ENCODE measurements at regions not wholly inside any gene's neighbourhood (a gene's known extent, or its start where the extent isn't known, plus 50 kb on each side); places are given as distances from the start of the nearest gene placed in this dataset.

DNA sequence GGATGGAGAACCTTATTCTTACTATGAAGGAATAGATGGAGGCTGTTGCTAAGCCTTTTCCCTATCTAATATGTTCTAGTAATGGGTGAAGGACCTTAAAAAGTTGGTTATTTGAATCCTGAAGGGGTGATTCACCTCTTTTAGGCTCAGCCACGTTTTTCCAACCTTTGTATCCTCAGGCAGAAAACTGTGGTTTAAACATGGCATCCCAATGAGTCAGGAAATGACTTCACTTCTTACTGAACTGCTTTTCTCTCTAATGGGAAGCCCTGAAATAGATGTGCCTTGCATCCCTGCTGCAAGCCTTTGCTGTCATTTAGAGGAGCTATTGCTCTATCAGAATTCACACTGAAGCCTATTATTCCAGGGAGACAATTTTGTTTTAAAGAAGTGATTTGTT, 191.0 kb upstream of the ARX start:
- Mint-ChIP-seq H3K9me3 (no peaks in the 10 kb centered on the region), H3K4me1 (ENCODE audit: low read depth) (no peaks in the 10 kb centered on the region), H3K36me3 (no peaks in the 10 kb centered on the region), H3K27ac (no peak overlapping the region), H3K4me3 (no peak overlapping the region), H3K27me3 (no peaks in the 10 kb centered on the region)
- DNase-seq = no peak
- CTCF ChIA-PET = no interaction called here
- POLR2A ChIA-PET = no interaction called here
- intact Hi-C loops (cut with micrococcal nuclease) = no loop called here

DNA sequence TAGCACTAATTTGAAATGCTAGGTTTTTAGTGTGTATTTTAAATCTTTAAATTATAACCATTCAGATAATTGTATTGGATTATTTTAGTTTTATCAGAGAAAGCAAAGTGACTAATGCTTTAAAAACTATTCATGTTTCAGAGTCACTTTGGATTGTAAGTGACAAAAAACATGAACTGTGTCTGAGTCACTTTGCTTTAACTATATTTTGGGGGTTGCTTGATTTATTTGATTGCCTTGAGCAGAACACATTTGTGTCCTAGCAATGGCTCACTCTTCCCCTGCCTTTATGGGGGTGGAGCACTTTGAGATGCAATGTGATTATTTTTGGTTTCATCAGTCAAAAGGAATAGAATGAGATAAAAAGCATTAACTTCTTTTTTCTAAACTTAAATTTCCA, 188.4 kb upstream of the ARX start:
- DNase-seq = no peak
- Mint-ChIP-seq H3K36me3 (no peaks in the 10 kb centered on the region), H3K4me1 (ENCODE audit: low read depth) (no peaks in the 10 kb centered on the region), H3K27ac (no peak overlapping the region), H3K9me3 (no peaks in the 10 kb centered on the region), H3K4me3 (no peak overlapping the region), H3K27me3 (no peaks in the 10 kb centered on the region)
- POLR2A ChIA-PET = no interaction called here
- intact Hi-C loops (cut with micrococcal nuclease) = no loop called here
- CTCF ChIA-PET = no interaction called here

GRCh38 chrX:25202827-25203226, 187.1 kb upstream of the ARX start:
- no peaks in the 10 kb centered on the region for H3K27me3 Mint-ChIP-seq

GRCh38 chrX:25198891-25199290, 183.1 kb upstream of the ARX start:
- ChIA-PET CTCF (no interaction called here), POLR2A (no interaction called here)
- intact Hi-C loops (cut with micrococcal nuclease) = no loop called here
- Mint-ChIP-seq H3K27ac (no peak overlapping the region), H3K4me1 (ENCODE audit: low read depth) (no peaks in the 10 kb centered on the region), H3K27me3 (no peaks in the 10 kb centered on the region), H3K4me3 (no peak overlapping the region), H3K36me3 (no peaks in the 10 kb centered on the region), H3K9me3 (no peaks in the 10 kb centered on the region)
- DNase-seq = no peak

More at GRCh38 chrX:25202827-25203226, 187.1 kb upstream of the ARX start:
- H3K36me3 Mint-ChIP-seq = no peaks in the 10 kb centered on the region
- H3K4me3 Mint-ChIP-seq = no peak overlapping the region
- H3K9me3 Mint-ChIP-seq = no peaks in the 10 kb centered on the region
- H3K4me1 Mint-ChIP-seq (ENCODE audit: low read depth) = no peaks in the 10 kb centered on the region
- CTCF ChIA-PET = no interaction called here
- POLR2A ChIA-PET = no interaction called here
- intact Hi-C loops (cut with micrococcal nuclease) = no loop called here
- DNase-seq = no peak
- H3K27ac Mint-ChIP-seq = no peak overlapping the region

DNA sequence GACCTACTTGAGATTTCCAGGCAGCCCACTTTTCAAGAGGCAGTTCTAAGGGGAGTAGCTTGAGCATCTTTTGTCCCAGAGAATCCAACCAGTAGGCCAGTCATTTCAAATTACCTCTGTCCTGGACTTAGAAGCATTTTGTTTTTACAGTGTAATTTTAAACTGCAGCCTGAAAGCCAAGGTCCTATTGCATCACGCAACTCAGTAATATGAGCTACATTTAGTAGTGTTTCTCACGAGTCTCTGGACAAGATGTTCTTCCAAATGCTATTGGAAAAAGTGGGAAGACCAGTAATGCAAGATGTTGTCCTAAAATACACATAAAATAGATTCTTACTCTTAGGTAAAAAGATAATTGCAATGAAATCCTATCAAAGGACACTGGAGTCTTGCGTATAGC, 182.5 kb upstream of the ARX start:
- H3K27ac Mint-ChIP-seq = no peak overlapping the region
- DNase-seq = no peak
- intact Hi-C loops (cut with micrococcal nuclease) = no loop called here
- H3K9me3 Mint-ChIP-seq = no peaks in the 10 kb centered on the region
- ChIA-PET CTCF (no interaction called here), POLR2A (no interaction called here)
- H3K4me3 Mint-ChIP-seq = no peak overlapping the region
- no peaks in the 10 kb centered on the region for H3K4me1 Mint-ChIP-seq (ENCODE audit: low read depth)
- no peaks in the 10 kb centered on the region for H3K36me3 Mint-ChIP-seq
- no peaks in the 10 kb centered on the region for H3K27me3 Mint-ChIP-seq

GRCh38 chrX:25196221-25196620, 180.5 kb upstream of the ARX start:
- ChIA-PET POLR2A (no interaction called here), CTCF (no interaction called here)
- Mint-ChIP-seq H3K9me3 (no peaks in the 10 kb centered on the region), H3K36me3 (no peaks in the 10 kb centered on the region), H3K4me3 (no peak overlapping the region), H3K27ac (no peak overlapping the region), H3K27me3 (no peaks in the 10 kb centered on the region), H3K4me1 (ENCODE audit: low read depth) (no peaks in the 10 kb centered on the region)
- DNase-seq = no peak
- intact Hi-C loops (cut with micrococcal nuclease) = no loop called here

GRCh38 chrX:25191403-25191802, 175.6 kb upstream of the ARX start:
- Mint-ChIP-seq H3K4me1 (ENCODE audit: low read depth) (no peaks in the 10 kb centered on the region), H3K36me3 (no peaks in the 10 kb centered on the region), H3K27ac (no peak overlapping the region), H3K9me3 (peaks cover 5% of the 10 kb centered on the region), H3K4me3 (no peak overlapping the region), H3K27me3 (no peaks in the 10 kb centered on the region)
- intact Hi-C loops (cut with micrococcal nuclease) = no loop called here
- DNase-seq = no peak
- CTCF ChIA-PET = no interaction called here
- POLR2A ChIA-PET = no interaction called here

- H3K4me1 Mint-ChIP-seq (ENCODE audit: low read depth) = no peaks in the 10 kb centered on the region
- POLR2A ChIA-PET = no interaction called here
- H3K36me3 Mint-ChIP-seq = no peaks in the 10 kb centered on the region
- no peaks in the 10 kb centered on the region for H3K27me3 Mint-ChIP-seq
- H3K27ac Mint-ChIP-seq = no peak overlapping the region
- CTCF ChIA-PET = no interaction called here
- no peak overlapping the region for H3K4me3 Mint-ChIP-seq
- H3K9me3 Mint-ChIP-seq = no peaks in the 10 kb centered on the region
- intact Hi-C loops (cut with micrococcal nuclease) = no loop called here
- DNase-seq = no peak
These were observed 166.0 kb upstream of the ARX start for GRCh38 chrX:25181775-25182174.

DNA sequence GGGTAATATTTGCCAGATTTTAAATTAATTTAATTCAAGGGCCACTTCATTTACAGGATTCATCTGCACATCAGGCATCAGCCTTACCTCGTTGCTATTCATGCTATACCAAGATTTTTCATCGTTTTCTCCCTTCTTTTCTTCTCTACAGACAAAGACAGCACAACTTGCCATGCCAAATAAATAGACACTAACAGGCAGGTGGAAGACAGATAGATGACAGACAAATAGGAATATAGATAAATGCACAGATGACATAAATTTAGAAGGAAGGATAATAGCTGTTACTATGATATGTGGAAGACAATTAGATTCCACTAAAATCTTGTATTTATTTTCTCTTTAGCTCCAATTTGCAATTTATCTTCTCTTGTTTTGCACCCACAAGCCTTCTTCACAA, 164.5 kb upstream of the ARX start:
- POLR2A ChIA-PET = no interaction called here
- H3K27ac Mint-ChIP-seq = no peak overlapping the region
- intact Hi-C loops (cut with micrococcal nuclease) = no loop called here
- no peaks in the 10 kb centered on the region for H3K9me3 Mint-ChIP-seq
- H3K27me3 Mint-ChIP-seq = no peaks in the 10 kb centered on the region
- no peak overlapping the region for H3K4me3 Mint-ChIP-seq
- H3K36me3 Mint-ChIP-seq = no peaks in the 10 kb centered on the region
- CTCF ChIA-PET = no interaction called here
- no peak for DNase-seq
- H3K4me1 Mint-ChIP-seq (ENCODE audit: low read depth) = no peaks in the 10 kb centered on the region

DNA sequence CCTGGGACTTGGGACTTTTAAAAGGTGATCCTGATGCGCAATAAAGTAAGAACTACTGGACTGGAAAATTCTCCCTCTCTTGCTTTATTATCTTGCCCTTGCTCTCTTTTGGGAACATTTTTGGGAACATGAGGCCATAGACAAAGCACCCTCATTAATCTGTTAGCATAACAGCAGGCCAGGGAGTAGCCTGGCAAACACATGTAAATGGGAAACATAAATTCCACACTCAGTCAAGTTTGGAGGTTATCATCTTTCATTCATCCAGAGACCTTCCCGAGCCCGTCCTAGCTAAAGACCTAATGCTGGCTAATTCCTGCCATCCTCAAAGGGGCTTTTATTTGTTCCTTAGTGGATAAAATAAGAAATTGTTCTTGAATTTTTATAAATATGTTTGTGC, 162.8 kb upstream of the ARX start:
- Mint-ChIP-seq H3K4me1 (ENCODE audit: low read depth) (no peaks in the 10 kb centered on the region), H3K9me3 (no peaks in the 10 kb centered on the region), H3K27ac (no peak overlapping the region), H3K36me3 (no peaks in the 10 kb centered on the region), H3K4me3 (no peak overlapping the region), H3K27me3 (no peaks in the 10 kb centered on the region)
- intact Hi-C loops (cut with micrococcal nuclease) = no loop called here
- POLR2A ChIA-PET = no interaction called here
- CTCF ChIA-PET = no interaction called here
- DNase-seq = no peak

DNA sequence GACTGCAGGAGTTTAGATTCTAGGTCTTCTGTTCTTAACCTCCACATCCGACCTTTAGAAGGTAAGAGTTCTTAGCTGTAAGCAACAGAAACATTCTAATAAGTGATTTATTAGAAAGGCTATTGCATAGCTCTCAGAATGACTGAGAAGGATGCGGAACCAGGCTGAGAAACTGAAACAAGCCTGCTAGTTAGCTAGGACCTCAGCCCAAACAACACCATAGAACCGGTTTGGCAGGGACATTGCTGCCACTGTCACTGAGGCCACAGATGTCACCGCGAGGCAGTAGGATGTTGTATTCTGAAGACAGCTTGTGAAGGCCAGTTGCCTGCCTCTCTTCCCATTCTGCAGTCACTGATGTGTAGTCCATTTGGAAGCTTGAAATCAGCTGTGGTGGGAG, 160.0 kb upstream of the ARX start:
- POLR2A ChIA-PET = no interaction called here
- Mint-ChIP-seq H3K9me3 (no peaks in the 10 kb centered on the region), H3K27ac (no peak overlapping the region), H3K4me3 (no peak overlapping the region), H3K4me1 (ENCODE audit: low read depth) (no peaks in the 10 kb centered on the region), H3K27me3 (no peaks in the 10 kb centered on the region), H3K36me3 (no peaks in the 10 kb centered on the region)
- DNase-seq = no peak
- intact Hi-C loops (cut with micrococcal nuclease) = no loop called here
- CTCF ChIA-PET = no interaction called here

- Mint-ChIP-seq H3K27ac (no peak overlapping the region), H3K4me3 (no peak overlapping the region), H3K27me3 (no peaks in the 10 kb centered on the region), H3K9me3 (no peaks in the 10 kb centered on the region), H3K36me3 (no peaks in the 10 kb centered on the region), H3K4me1 (ENCODE audit: low read depth) (no peaks in the 10 kb centered on the region)
- intact Hi-C loops (cut with micrococcal nuclease) = no loop called here
- DNase-seq = no peak
- POLR2A ChIA-PET = no interaction called here
- CTCF ChIA-PET = no interaction called here
These were observed 159.4 kb upstream of the ARX start for GRCh38 chrX:25175171-25175570.

GRCh38 chrX:25166546-25166945, 150.8 kb upstream of the ARX start:
- DNase-seq = no peak
- H3K27me3 Mint-ChIP-seq = no peaks in the 10 kb centered on the region
- no peaks in the 10 kb centered on the region for H3K4me1 Mint-ChIP-seq (ENCODE audit: low read depth)
- POLR2A ChIA-PET = no interaction called here
- H3K9me3 Mint-ChIP-seq = no peaks in the 10 kb centered on the region
- H3K36me3 Mint-ChIP-seq = no peaks in the 10 kb centered on the region
- CTCF ChIA-PET = no interaction called here
- H3K27ac Mint-ChIP-seq = no peak overlapping the region
- H3K4me3 Mint-ChIP-seq = no peak overlapping the region
- intact Hi-C loops (cut with micrococcal nuclease) = no loop called here

DNA sequence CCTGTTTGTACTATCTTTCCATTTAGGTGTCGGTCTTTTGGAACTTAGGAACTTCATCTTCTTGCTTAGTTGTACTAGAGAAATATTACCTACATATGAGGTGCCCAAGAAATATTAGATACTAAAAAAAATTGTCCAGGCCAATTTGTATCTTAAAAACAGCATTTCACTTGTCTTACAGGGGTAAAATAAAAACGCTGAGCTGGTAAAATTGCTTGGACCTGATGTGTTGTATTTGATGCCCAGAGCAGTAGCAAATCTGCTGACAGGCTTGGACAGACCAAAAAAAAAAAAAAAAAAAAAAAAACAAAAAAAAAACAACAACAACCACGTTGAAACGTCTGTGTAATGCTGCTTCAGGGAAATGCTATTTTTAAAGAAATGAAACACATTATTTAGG, 150.4 kb upstream of the ARX start:
- H3K4me3 Mint-ChIP-seq = no peak overlapping the region
- intact Hi-C loops (cut with micrococcal nuclease) = no loop called here
- H3K27ac Mint-ChIP-seq = no peak overlapping the region
- H3K36me3 Mint-ChIP-seq = no peaks in the 10 kb centered on the region
- H3K4me1 Mint-ChIP-seq (ENCODE audit: low read depth) = no peaks in the 10 kb centered on the region
- no peaks in the 10 kb centered on the region for H3K27me3 Mint-ChIP-seq
- ChIA-PET POLR2A (no interaction called here), CTCF (no interaction called here)
- no peak for DNase-seq
- H3K9me3 Mint-ChIP-seq = no peaks in the 10 kb centered on the region
